ENCODE measurements at regions not wholly inside any gene's neighbourhood (a gene's known extent, or its start where the extent isn't known, plus 50 kb on each side); places are given as distances from the start of the nearest gene placed in this dataset.

DNA sequence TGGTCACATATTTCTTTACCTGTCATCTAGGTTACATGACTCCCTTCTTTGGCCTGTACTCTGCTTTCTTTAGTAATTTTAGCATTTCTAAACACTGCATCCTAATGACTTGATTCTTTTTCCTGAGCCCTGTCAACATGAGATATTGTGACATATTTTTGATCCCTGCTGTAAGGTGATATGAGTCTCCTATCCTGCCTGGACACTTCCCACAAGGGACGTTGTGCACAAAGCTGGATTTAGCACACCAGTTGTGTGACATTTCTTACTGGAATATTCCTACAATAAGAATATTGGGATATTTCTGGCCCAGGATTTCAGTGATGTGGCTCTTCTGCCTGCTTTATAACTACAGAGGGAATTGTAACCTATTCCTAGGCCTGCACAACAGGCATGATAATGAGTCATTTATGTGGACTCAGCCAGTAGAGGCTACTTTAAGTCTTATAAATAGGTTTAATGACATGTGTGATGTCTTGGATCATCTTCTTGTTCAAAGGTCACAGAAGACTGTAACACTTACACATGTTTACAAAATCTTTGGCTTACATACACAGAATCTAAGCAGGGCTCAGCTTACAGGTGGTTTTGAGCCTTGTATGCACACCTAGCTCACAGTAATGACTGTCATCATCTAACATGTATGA is 1009.4 kb upstream of the TSPY4 start (continued):
- TF ChIP-seq, protein P1, sequence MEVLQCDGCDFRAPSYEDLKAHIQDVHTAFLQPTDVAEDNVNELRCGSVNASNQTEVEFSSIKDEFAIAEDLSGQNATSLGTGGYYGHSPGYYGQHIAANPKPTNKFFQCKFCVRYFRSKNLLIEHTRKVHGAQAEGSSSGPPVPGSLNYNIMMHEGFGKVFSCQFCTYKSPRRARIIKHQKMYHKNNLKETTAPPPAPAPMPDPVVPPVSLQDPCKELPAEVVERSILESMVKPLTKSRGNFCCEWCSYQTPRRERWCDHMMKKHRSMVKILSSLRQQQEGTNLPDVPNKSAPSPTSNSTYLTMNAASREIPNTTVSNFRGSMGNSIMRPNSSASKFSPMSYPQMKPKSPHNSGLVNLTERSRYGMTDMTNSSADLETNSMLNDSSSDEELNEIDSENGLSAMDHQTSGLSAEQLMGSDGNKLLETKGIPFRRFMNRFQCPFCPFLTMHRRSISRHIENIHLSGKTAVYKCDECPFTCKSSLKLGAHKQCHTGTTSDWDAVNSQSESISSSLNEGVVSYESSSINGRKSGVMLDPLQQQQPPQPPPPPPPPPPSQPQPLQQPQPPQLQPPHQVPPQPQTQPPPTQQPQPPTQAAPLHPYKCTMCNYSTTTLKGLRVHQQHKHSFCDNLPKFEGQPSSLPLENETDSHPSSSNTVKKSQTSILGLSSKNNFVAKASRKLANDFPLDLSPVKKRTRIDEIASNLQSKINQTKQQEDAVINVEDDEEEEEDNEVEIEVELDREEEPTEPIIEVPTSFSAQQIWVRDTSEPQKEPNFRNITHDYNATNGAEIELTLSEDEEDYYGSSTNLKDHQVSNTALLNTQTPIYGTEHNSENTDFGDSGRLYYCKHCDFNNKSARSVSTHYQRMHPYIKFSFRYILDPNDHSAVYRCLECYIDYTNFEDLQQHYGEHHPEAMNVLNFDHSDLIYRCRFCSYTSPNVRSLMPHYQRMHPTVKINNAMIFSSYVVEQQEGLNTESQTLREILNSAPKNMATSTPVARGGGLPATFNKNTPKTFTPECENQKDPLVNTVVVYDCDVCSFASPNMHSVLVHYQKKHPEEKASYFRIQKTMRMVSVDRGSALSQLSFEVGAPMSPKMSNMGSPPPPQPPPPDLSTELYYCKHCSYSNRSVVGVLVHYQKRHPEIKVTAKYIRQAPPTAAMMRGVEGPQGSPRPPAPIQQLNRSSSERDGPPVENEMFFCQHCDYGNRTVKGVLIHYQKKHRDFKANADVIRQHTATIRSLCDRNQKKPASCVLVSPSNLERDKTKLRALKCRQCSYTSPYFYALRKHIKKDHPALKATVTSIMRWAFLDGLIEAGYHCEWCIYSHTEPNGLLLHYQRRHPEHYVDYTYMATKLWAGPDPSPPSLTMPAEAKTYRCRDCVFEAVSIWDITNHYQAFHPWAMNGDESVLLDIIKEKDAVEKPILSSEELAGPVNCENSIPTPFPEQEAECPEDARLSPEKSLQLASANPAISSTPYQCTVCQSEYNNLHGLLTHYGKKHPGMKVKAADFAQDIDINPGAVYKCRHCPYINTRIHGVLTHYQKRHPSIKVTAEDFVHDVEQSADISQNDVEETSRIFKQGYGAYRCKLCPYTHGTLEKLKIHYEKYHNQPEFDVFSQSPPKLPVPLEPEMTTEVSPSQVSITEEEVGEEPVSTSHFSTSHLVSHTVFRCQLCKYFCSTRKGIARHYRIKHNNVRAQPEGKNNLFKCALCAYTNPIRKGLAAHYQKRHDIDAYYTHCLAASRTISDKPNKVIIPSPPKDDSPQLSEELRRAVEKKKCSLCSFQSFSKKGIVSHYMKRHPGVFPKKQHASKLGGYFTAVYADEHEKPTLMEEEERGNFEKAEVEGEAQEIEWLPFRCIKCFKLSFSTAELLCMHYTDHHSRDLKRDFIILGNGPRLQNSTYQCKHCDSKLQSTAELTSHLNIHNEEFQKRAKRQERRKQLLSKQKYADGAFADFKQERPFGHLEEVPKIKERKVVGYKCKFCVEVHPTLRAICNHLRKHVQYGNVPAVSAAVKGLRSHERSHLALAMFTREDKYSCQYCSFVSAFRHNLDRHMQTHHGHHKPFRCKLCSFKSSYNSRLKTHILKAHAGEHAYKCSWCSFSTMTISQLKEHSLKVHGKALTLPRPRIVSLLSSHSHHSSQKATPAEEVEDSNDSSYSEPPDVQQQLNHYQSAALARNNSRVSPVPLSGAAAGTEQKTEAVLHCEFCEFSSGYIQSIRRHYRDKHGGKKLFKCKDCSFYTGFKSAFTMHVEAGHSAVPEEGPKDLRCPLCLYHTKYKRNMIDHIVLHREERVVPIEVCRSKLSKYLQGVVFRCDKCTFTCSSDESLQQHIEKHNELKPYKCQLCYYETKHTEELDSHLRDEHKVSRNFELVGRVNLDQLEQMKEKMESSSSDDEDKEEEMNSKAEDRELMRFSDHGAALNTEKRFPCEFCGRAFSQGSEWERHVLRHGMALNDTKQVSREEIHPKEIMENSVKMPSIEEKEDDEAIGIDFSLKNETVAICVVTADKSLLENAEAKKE (CRISPR knock-in tag; IDR thresholded peaks at IDR 0.05): no peak
- TF ChIP-seq ZNF114 (CRISPR knock-in tag; IDR thresholded peaks at IDR 0.05): no peak

DNA sequence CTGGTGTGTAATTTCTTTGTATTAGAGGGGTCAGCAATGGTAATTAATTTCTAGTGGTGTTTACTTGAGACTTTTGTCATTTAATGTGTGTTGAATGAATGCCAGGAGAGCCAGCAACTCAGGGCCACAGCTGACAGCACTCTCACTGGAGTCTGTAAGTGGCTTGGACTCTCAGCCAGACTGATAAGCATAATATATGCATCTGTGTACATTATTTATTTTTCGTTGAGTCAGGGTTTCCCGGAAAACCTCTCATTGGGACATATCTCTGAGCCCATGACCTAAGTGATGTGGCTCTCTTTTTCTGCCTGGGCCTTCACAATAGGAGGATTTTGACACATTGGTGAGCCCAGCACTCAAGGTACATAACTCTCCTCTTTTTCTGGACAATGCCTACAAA is 1007.8 kb upstream of the TSPY4 start:
- Histone ChIP-seq H3K4me2 (no peak overlapping the region), H2AFZ (no peak overlapping the region), H3K9me2 (ENCODE audit: insufficient read depth) (no peaks in the 10 kb centered on the region), H3K27ac (ENCODE audit: low read depth) (no peak overlapping the region), H3K36me3 (ENCODE audit: insufficient read depth) (no peaks in the 10 kb centered on the region), H4K20me1 (replicated peaks; ENCODE audit: insufficient read depth) (no peaks in the 10 kb centered on the region), H3F3A (replicated peaks; ENCODE audit: low read depth) (no peaks in the 10 kb centered on the region), H3K4me3 (no peak overlapping the region), H3K79me2 (replicated peaks; ENCODE audit: insufficient read depth) (no peaks in the 10 kb centered on the region), H3K4me1 (ENCODE audit: insufficient read depth) (no peaks in the 10 kb centered on the region), H3K27me3 (ENCODE audit: insufficient read depth) (no peaks in the 10 kb centered on the region)
- H3K4me3 Mint-ChIP-seq: no peak overlapping the region
- no peak overlapping the region for H3K27ac Mint-ChIP-seq
- H3K9me3 Mint-ChIP-seq: no peaks in the 10 kb centered on the region; the same call in 1 of the 3 replicates
- DNase-seq (ENCODE audit: low spot score): no peak
- H3K27me3 Mint-ChIP-seq (ENCODE audit: insufficient read depth, low read depth, poor library complexity): no peaks in the 10 kb centered on the region
- H3K36me3 Mint-ChIP-seq (ENCODE audit: low read depth): no peaks in the 10 kb centered on the region
- no peak for ATAC-seq
- H3K4me1 Mint-ChIP-seq: no peaks in the 10 kb centered on the region
- TF ChIP-seq, protein P2, sequence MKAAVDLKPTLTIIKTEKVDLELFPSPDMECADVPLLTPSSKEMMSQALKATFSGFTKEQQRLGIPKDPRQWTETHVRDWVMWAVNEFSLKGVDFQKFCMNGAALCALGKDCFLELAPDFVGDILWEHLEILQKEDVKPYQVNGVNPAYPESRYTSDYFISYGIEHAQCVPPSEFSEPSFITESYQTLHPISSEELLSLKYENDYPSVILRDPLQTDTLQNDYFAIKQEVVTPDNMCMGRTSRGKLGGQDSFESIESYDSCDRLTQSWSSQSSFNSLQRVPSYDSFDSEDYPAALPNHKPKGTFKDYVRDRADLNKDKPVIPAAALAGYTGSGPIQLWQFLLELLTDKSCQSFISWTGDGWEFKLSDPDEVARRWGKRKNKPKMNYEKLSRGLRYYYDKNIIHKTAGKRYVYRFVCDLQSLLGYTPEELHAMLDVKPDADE (IDR thresholded peaks at IDR 0.05): no peak
- TF ChIP-seq, protein P3, sequence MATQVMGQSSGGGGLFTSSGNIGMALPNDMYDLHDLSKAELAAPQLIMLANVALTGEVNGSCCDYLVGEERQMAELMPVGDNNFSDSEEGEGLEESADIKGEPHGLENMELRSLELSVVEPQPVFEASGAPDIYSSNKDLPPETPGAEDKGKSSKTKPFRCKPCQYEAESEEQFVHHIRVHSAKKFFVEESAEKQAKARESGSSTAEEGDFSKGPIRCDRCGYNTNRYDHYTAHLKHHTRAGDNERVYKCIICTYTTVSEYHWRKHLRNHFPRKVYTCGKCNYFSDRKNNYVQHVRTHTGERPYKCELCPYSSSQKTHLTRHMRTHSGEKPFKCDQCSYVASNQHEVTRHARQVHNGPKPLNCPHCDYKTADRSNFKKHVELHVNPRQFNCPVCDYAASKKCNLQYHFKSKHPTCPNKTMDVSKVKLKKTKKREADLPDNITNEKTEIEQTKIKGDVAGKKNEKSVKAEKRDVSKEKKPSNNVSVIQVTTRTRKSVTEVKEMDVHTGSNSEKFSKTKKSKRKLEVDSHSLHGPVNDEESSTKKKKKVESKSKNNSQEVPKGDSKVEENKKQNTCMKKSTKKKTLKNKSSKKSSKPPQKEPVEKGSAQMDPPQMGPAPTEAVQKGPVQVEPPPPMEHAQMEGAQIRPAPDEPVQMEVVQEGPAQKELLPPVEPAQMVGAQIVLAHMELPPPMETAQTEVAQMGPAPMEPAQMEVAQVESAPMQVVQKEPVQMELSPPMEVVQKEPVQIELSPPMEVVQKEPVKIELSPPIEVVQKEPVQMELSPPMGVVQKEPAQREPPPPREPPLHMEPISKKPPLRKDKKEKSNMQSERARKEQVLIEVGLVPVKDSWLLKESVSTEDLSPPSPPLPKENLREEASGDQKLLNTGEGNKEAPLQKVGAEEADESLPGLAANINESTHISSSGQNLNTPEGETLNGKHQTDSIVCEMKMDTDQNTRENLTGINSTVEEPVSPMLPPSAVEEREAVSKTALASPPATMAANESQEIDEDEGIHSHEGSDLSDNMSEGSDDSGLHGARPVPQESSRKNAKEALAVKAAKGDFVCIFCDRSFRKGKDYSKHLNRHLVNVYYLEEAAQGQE (IDR thresholded peaks at IDR 0.05; ENCODE audit: unreplicated experiment): no peak
- TF ChIP-seq, protein P4, sequence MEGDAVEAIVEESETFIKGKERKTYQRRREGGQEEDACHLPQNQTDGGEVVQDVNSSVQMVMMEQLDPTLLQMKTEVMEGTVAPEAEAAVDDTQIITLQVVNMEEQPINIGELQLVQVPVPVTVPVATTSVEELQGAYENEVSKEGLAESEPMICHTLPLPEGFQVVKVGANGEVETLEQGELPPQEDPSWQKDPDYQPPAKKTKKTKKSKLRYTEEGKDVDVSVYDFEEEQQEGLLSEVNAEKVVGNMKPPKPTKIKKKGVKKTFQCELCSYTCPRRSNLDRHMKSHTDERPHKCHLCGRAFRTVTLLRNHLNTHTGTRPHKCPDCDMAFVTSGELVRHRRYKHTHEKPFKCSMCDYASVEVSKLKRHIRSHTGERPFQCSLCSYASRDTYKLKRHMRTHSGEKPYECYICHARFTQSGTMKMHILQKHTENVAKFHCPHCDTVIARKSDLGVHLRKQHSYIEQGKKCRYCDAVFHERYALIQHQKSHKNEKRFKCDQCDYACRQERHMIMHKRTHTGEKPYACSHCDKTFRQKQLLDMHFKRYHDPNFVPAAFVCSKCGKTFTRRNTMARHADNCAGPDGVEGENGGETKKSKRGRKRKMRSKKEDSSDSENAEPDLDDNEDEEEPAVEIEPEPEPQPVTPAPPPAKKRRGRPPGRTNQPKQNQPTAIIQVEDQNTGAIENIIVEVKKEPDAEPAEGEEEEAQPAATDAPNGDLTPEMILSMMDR (conservative IDR thresholded peaks at IDR 0.05; ENCODE audit: low read depth in 2 of 2): no peak
- TF ChIP-seq POLR2AphosphoS5 (IDR thresholded peaks at IDR 0.05; ENCODE audit: low read depth) (no peak), ZNF114 (CRISPR knock-in tag; IDR thresholded peaks at IDR 0.05) (no peak), EZH2phosphoT487 (IDR thresholded peaks at IDR 0.05; ENCODE audit: unreplicated experiment) (no peak), ZNF331 (CRISPR knock-in tag; IDR thresholded peaks at IDR 0.05; ENCODE audit: low read depth) (no peak), EZH2 (IDR thresholded peaks at IDR 0.05; ENCODE audit: low read depth, unreplicated experiment) (no peak), CREB1 (CRISPR knock-in tag; IDR thresholded peaks at IDR 0.05; ENCODE audit: low read depth) (no peak)
